NCI-H510A treated with DMSO at 0.1 percent for 48 hours (cell line): ENCODE measurements at regions not wholly inside any gene's neighbourhood (a gene's known extent, or its start where the extent isn't known, plus 50 kb on each side); places are given as distances from the start of the nearest gene placed in this dataset.
"Not testable (repeated sequence)": the region's sequence is repeated elsewhere in the genome, so short reads cannot be mapped to it uniquely, and the experiment has no call there.

Experiments
- DNase-seq: peaks from one replicate; lab custom pipeline; 2025; lab: John Stamatoyannopoulos, UW

DNA sequence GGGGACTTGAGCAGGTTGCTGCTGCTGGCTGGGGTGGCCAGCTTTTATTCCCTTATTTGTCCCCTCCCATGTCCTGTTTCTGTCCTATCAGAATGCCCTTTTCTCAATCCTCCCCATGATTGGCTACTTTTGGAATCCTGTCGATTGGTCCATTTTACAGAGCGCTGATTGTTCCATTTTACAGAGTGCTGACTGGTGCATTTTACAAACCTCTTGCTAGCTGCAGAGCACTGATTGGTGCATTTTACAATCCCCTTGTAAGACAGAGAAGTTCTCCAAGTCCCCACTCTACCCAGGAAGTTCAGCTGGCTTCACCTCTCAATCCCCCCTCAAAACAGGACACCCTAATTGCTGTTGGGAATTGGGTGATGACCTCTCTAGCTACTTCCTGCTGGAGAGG is 608.0 kb downstream of the C12orf50 start:
- not testable (repeated sequence) for DNase-seq

DNA sequence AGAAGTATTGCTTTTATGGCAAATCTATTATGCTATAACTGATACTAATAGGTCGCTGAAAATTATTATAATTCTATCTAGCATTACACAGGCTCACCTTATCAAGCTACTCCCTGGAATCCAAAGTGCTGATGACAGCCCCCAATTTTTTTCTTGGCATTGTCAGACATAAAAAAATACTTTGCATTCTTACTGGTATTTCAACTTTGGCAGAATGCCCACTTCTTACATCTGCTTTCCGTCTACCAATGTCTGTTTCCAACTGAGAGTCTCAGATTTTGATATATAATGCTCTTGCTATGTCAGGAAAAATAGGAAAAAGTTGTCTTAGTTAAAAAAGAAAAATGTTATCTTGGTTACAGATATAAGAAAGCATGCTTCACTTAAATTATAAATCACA is 615.4 kb downstream of the C12orf50 start:
- no peak for DNase-seq

- DNase-seq = no peak
Measured at GRCh38 chr12:87406926-87407325, 622.3 kb downstream of the C12orf50 start.

DNA sequence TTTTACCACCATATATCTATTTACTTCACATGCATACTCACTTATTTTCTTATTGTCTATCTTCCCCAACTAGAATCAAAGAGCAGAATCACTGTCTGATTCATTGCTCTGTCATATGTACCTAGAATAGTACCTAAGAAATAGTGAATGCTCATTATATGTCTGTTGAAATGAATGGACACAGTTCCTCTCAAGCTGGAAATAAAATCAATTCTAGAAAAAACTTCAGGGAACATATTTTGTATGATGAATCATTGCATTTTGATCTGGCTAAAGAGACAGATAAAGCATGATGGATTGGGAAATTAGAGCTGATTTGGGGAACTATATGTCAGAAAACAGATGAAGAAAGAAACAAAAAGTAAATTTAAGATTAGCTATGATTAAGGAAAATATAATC is 623.3 kb downstream of the C12orf50 start:
- no peak for DNase-seq

GRCh38 chr12:87394168-87394567 is 635.0 kb downstream of the C12orf50 start:
- DNase-seq = not testable (repeated sequence)

DNA sequence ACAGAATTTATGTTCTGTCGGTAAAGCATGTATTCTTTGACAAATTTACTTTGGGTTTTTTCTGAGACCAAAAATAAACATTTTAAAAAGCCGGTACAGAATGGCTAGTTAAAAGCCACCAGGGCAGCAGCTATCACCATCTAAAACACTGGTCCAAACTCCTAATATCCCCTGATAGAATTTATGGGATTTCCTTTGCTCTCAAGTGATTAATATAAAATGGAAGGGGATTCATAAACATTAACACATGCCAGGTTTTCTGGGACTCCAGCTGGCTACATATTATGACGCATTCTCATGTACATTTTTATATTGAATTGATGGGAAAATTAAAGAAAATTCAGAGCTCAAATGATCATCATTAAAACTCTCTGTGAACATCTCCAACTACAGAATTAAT is 640.8 kb downstream of the C12orf50 start:
- no peak for DNase-seq

DNA sequence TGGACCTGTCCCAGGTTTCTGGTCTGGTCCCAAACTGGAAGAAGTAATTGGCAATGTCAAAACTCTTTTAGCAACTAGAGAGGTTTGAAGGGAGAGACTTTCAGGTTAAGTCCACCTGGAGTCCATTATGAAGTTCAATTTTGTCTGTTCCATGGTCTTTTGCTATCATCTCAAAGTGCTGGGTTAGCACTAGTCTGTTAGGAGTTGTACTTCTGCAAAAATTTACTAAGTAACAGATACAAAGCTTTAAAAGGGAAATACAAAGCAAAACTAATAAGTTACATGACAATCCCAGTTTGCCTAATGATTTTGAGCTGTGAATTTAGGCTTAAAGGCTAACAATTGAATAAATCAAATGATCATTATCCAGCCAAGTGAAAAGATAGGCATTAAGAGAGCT is 643.9 kb downstream of the C12orf50 start:
- no peak for DNase-seq

DNA sequence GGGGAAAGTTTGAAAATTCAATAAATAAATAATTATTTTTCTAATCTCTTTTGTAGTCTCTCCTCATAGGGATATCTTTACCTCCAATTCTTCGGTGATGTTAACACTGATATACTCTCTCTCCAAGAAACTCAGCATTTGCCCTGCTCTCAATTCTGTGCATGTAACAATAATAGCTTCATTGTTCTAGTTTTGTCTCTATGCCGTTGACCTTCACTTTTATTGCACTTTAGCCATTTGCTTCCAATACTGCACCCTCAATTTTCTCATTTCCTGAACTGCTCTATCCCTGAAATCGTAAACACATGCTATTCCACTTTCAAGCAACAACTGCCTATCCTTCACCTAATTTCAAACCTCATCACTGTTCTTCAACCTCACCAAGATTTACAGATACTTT is 645.0 kb downstream of the C12orf50 start:
- DNase-seq = no peak

GRCh38 chr12:87383680-87384079 is 645.5 kb downstream of the C12orf50 start:
- DNase-seq = no peak

DNA sequence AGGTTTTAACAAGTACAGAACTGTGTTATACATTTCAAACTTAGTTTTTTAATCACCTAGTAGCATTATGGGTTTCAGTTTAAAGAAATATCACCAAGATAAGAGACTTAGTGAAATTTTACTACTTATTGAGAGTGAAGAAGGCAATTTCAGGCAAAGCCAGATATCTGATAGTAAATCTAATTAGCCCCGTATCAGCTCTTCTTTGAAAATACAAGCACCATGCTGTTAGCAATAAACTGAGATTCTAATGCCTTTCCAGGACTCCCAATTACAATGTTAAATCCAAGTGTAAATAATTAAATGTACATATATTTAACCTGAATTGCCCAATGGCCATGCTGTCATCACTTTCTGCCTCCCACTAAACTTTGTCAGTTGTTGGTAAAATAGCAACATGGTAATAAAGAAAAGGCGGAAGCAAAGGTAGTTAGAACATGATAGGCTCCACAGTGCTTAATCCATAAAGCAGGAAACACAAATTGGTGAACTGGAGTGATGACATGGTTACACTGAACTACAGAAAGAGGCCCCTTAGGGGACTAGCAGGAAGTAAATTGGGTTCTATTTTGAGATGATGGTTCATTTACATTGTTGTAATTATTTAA is 646.1 kb downstream of the C12orf50 start:
- DNase-seq = no peak

DNA sequence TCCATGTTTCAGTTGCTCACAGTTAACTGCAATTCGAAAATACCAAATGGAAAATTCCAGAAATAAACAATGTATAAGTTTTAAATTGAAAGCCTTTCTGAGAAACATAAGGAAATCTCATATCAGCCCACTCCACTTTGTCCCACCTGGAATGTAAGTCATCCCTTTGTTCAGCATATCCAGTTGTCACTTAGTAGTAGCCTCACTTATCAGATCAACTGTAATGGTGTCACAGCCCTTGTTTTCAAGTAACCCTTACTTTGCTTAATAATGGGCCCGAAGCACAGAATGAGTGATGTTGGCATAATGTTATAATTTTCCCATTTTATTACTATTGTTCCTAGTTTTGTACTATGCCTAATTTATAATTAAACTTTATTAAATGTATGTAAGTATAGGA is 646.8 kb downstream of the C12orf50 start:
- no peak for DNase-seq

DNA sequence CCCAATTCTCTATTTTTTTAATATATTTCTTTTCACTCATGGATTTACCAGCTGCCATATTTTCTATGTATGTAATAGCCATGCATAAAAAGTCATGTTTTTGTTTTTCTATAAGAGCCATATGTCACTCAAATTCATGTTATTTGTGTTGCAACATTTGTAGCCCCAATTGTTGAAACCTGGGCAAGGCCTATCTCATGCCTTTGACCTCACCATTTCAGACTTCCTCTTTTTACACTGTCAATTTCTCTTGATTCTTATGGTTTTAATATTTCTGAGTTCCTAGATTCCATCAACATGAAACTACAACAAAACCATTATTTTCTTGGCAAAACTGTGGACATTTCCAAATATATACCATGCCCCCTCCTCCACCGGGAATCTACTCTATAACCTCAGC is 647.5 kb downstream of the C12orf50 start:
- no peak for DNase-seq

GRCh38 chr12:87378526-87378925 is 650.7 kb downstream of the C12orf50 start:
- no peak for DNase-seq

DNA sequence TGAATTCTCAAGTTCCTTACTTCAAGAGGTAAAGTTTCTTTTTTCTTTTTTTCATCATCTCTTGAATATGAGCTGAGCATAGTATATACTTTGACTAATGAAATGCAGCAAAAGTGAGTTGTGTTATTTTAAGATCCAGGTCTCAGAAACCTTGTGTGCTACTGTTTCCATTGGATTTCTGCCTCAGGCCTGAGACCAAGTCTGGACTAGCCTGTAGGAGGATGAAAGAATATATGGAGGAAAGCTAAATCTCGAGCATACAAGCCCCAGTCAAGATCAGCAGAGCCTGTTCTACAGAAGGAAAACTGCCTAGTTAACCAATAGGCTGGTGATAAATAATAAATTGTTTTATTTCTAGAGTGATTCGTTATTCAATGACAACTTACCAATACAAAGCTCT is 652.5 kb downstream of the C12orf50 start:
- DNase-seq = no peak

- DNase-seq = no peak
Measured at GRCh38 chr12:87369161-87369560, 660.0 kb downstream of the C12orf50 start.

- peak; percentile 70 for DNase-seq
Measured at GRCh38 chr12:87368259-87368658, 660.9 kb downstream of the C12orf50 start.

DNA sequence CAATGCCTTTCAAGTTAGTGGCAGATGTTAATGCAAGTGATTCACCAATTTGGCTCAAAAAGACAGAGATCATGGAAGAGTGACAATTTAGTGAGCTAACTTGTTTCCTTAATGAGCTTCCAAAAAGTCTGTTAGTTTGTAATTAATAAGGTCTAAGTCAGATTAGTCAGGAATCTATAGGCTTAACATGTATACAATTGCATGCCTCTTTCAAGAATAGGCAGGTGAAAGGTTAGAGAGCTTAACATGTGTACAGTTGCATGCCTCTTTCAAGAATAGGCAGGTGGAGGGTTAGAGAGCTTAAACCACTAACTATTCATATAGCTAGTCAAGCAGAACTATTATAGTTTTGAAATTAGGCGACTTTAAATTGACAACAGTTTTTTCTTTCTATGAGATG is 663.8 kb downstream of the C12orf50 start:
- peak; percentile 44 for DNase-seq

DNA sequence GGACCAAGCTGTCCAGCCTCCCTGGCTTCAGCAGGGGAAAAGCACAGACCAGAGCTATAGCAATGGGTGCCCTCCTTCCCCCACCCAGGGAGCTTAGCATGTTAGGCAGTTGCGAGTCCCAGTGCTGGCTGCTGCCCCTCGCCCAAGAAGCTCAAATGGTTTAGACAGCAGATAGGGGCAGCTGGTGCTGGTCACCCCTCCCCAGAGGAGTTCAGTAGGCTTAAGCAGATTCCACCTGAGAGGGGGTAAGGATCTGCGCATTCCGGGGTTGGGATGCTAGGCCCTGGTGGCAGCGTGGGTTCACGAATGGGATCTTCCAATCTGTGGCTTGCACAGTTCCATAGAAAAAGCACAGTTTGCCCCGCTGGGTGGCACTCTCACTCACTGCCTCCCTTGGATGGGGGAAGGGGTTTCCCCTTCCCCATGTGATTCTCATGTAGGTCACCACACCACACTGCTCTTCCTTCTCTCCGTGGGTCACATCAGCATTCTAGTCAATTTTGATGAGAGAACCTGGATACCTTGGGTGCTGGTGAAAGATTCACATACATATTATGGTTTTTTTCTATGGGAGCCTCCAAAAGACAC is 665.6 kb downstream of the C12orf50 start:
- no peak for DNase-seq

GRCh38 chr12:87349681-87350080 is 679.5 kb downstream of the C12orf50 start:
- no peak for DNase-seq

- DNase-seq = no peak
Measured at GRCh38 chr12:87348071-87348470, 681.1 kb downstream of the C12orf50 start.

DNA sequence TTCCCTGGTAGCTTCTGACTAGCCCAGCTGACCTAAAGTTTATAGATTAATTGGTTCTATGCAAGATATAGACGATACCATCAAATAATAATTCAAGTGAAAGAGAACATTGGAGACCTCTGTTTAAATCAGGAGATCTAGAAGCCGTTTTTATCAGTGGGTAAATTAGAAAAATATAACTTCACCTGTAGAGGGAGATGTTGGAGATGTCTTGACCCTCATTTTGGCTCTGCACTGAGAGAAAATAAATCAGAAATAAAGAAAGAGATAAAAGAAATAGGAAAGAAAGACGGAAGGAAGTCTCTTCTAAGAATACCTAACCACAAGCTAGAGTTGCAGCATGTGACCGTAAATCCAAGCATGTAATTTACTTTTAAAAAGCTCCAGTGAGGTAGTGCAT is 684.5 kb downstream of the C12orf50 start:
- no peak for DNase-seq

GRCh38 chr12:87338681-87339080 is 690.5 kb downstream of the C12orf50 start:
- DNase-seq = no peak

DNA sequence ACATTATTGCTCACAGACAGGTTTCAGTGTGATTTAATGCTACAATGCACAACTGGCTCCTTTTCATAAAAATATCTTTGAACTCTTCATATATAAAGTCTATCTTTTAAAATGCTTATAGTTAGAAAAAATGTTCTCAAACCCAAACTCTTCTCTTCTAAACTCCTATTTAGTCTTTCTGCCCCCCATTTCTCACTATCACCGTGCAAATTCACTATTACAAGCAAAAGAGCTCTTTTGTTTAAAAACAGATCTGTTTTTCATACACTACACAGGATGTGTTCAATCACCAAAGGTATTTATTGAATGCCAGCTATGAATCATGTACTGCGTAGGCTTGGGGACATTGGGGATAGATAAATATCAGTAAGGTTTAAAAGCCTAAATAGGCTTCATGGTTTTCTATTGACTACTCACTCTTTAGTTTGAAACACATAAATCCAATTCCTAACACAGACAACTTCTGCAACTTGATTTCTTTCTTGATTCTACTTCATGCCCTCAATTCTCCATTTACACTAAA is 692.3 kb downstream of the C12orf50 start:
- DNase-seq = no peak
